ENCODE measurements at regions not wholly inside any gene's neighbourhood (a gene's known extent, or its start where the extent isn't known, plus 50 kb on each side); places are given as distances from the start of the nearest gene placed in this dataset.

- TF ChIP-seq CTCF (IDR thresholded peaks at IDR 0.05; ENCODE audit: borderline replicate concordance, extremely low read depth, low read length, poor library complexity, severe bottlenecking), result peak; percentile 36
- TF ChIP-seq EZH2 (IDR thresholded peaks at IDR 0.05; ENCODE audit: borderline replicate concordance, low read depth, low read length, severe bottlenecking), result no peak
Observed at GRCh38 chr4:52234561-52235440, 183.7 kb downstream of the SPATA18 start.

All from DND-41 (cell line).